Neural cell (in vitro differentiated cells): ENCODE measurements at regions not wholly inside any gene's neighbourhood (a gene's known extent, or its start where the extent isn't known, plus 50 kb on each side); places are given as distances from the start of the nearest gene placed in this dataset.

Source experiments
- H2AFZ ChIP-seq: fragments of 200-600, 300-800 bp; sonication (generic), shearing (Covaris generic); 2 replicates; pipeline ENCODE4 v1.6.0; 2014; ENCODE audit warnings: low read depth, mild to moderate bottlenecking, antibody characterized with exemption, low read length, moderate library complexity
- H3F3A ChIP-seq: fragments of 200-600 bp; shearing (Covaris generic); 2 replicates; pipeline ENCODE4 v1.6.1; 2016; ENCODE audit warnings: mild to moderate bottlenecking, moderate library complexity, mixed read lengths, antibody characterized with exemption, low read length; ENCODE audit not compliant: insufficient read depth, poor library complexity, severe bottlenecking
- H3K27ac ChIP-seq: fragments of 200-600, 300-800 bp; sonication (generic), shearing (Covaris generic); 2 replicates; pipeline ENCODE4 v1.5.1; 2014; ENCODE audit warnings: mild to moderate bottlenecking, low read length, moderate library complexity
- H3K27me3 ChIP-seq: fragments of 300-800, 200-600 bp; sonication (generic), shearing (Covaris generic); 2 replicates; pipeline ENCODE4 v1.6.0; 2014; ENCODE audit warnings: mild to moderate bottlenecking, low read depth, low read length, moderate library complexity; ENCODE audit not compliant: insufficient read depth
- H3K36me3 ChIP-seq: fragments of 300-800, 200-600 bp; sonication (generic), shearing (Covaris generic); 2 replicates; pipeline ENCODE4 v1.5.1; 2014; ENCODE audit warnings: mild to moderate bottlenecking, antibody characterized with exemption, low read length, moderate library complexity; ENCODE audit not compliant: insufficient read depth
- H3K4me2 ChIP-seq: fragments of 300-800, 200-600 bp; sonication (generic), shearing (Covaris generic); 2 replicates; pipeline ENCODE4 v1.6.0; 2014; ENCODE audit warnings: mild to moderate bottlenecking, low read length
- H3K4me3 ChIP-seq: fragments of 300-800, 200-600 bp; sonication (generic), shearing (Covaris generic); 2 replicates; pipeline ENCODE4 v1.5.1; 2014; ENCODE audit warnings: mild to moderate bottlenecking, low read length, moderate library complexity
- H3K79me2 ChIP-seq: fragments of 200-600 bp; shearing (Covaris generic); replicated peaks from 2 replicates; pipeline ENCODE4 v1.6.0; 2014; ENCODE audit warnings: mild to moderate bottlenecking, low read length, moderate library complexity; ENCODE audit not compliant: insufficient read depth
- H3K9ac ChIP-seq: fragments of 300-800, 200-600 bp; sonication (generic), shearing (Covaris generic); 2 replicates; pipeline ENCODE4 v1.6.1; 2016; ENCODE audit warnings: mild to moderate bottlenecking, low read length, mixed read lengths
- H3K9me2 ChIP-seq: fragments of 200-600 bp; shearing (Covaris generic); 2 replicates; pipeline ENCODE4 v1.6.1; 2016; ENCODE audit warnings: mild to moderate bottlenecking, low read length, mixed read lengths; ENCODE audit not compliant: insufficient read depth
- H3K9me3 ChIP-seq: fragments of 200-600, 300-800 bp; sonication (generic), shearing (Covaris generic); 2 replicates; pipeline ENCODE4 v1.6.1; 2016; ENCODE audit warnings: mild to moderate bottlenecking, mixed run types, low read length, moderate library complexity, mixed read lengths
- H4K20me1 ChIP-seq: fragments of 200-600 bp; shearing (Covaris generic); 2 replicates; pipeline ENCODE4 v1.6.1; 2016; ENCODE audit warnings: mild to moderate bottlenecking, mixed run types; ENCODE audit not compliant: insufficient read depth
- CTCF ChIP-seq: fragments of 450-650 bp; IDR thresholded peaks from 2 replicates; pipeline ENCODE4 v1.5.1; 2014; ENCODE audit warnings: antibody characterized with exemption, mild to moderate bottlenecking, moderate library complexity; ENCODE audit not compliant: poor library complexity, severe bottlenecking
- EP300 ChIP-seq: fragments of 450-650 bp; conservative IDR thresholded peaks from 2 replicates; pipeline ENCODE4 v1.6.1; 2014; ENCODE audit warnings: antibody characterized with exemption, mild to moderate bottlenecking, moderate library complexity; ENCODE audit not compliant: poor library complexity, severe bottlenecking
- EZH2 ChIP-seq: fragments of 200-600, 300-800 bp; shearing (Covaris generic), sonication (generic); IDR thresholded peaks from 2 replicates; pipeline ENCODE4 v1.6.1; 2014; ENCODE audit warnings: antibody characterized with exemption, low read length, borderline replicate concordance, mild to moderate bottlenecking; ENCODE audit not compliant: insufficient read depth, poor library complexity, severe bottlenecking
- MXI1 ChIP-seq: fragments of 450-650 bp; conservative IDR thresholded peaks from 2 replicates; pipeline ENCODE4 v1.6.1; 2014; ENCODE audit warnings: antibody characterized with exemption, mild to moderate bottlenecking; ENCODE audit not compliant: poor library complexity, severe bottlenecking
- POLR2AphosphoS5 ChIP-seq: IDR thresholded peaks from 2 replicates; pipeline ENCODE4 v1.6.1; 2012
- RAD21 ChIP-seq: fragments of 450-650 bp; conservative IDR thresholded peaks from 2 replicates; pipeline ENCODE4 v1.6.1; 2014; ENCODE audit warnings: antibody characterized with exemption, mild to moderate bottlenecking, moderate library complexity
- REST ChIP-seq: IDR thresholded peaks from 2 replicates; pipeline ENCODE4 v1.6.1; 2012; ENCODE audit warnings: borderline replicate concordance
- SMC3 ChIP-seq: fragments of 450-650 bp; conservative IDR thresholded peaks from 2 replicates; pipeline ENCODE4 v1.6.1; 2014; ENCODE audit warnings: antibody characterized with exemption, mild to moderate bottlenecking, moderate library complexity; ENCODE audit not compliant: poor library complexity
- TAF1 ChIP-seq: IDR thresholded peaks from 2 replicates; pipeline ENCODE4 v1.6.1; 2012; ENCODE audit warnings: low read depth

- TF ChIP-seq EP300 (no peak), MXI1 (no peak)
Observed at GRCh38 chr1:55558515-55558914, 343.4 kb upstream of the USP24 start (continued).

GRCh38 chr1:55555956-55556725 lies 341.0 kb upstream of the USP24 start:
- Histone ChIP-seq H3K27ac (no peak overlapping the region), H3K27me3 (no peaks in the 10 kb centered on the region), H3K9me2 (no peaks in the 10 kb centered on the region), H4K20me1 (no peaks in the 10 kb centered on the region), H3K9ac (no peak overlapping the region), H3K9me3 (no peaks in the 10 kb centered on the region), H3K79me2 (no peaks in the 10 kb centered on the region), H2AFZ (no peak overlapping the region), H3K36me3 (no peaks in the 10 kb centered on the region), H3K4me2 (no peak overlapping the region), H3F3A (no peaks in the 10 kb centered on the region), H3K4me3 (no peak overlapping the region)
- TF ChIP-seq REST (no peak), CTCF (no peak), SMC3 (no peak), TAF1 (no peak), POLR2AphosphoS5 (no peak), EZH2 (no peak), MXI1 (no peak)

GRCh38 chr1:55554611-55555010 lies 339.4 kb upstream of the USP24 start:
- H3K4me3 ChIP-seq, result no peak overlapping the region
- TF ChIP-seq RAD21, result no peak
- no peak for TF ChIP-seq EP300
- TF ChIP-seq CTCF, result no peak
- no peak for TF ChIP-seq TAF1
- no peak for TF ChIP-seq REST
- no peak for TF ChIP-seq SMC3
- TF ChIP-seq POLR2AphosphoS5, result no peak
- no peaks in the 10 kb centered on the region for H3K36me3 ChIP-seq
- no peaks in the 10 kb centered on the region for H3F3A ChIP-seq
- H3K9me3 ChIP-seq, result no peaks in the 10 kb centered on the region
- no peak overlapping the region for H3K27ac ChIP-seq
- H3K9me2 ChIP-seq, result no peaks in the 10 kb centered on the region
- H3K9ac ChIP-seq, result no peak overlapping the region
- no peaks in the 10 kb centered on the region for H3K79me2 ChIP-seq
- H4K20me1 ChIP-seq, result no peaks in the 10 kb centered on the region
- no peak overlapping the region for H3K4me2 ChIP-seq
- no peaks in the 10 kb centered on the region for H3K27me3 ChIP-seq
- no peak overlapping the region for H2AFZ ChIP-seq
